Choroid plexus epithelial cell (primary cell): ENCODE measurements at regions not wholly inside any gene's neighbourhood (a gene's known extent, or its start where the extent isn't known, plus 50 kb on each side); places are given as distances from the start of the nearest gene placed in this dataset.

ENCODE experiments used
- DNase-seq: peaks from one replicate; pipeline ENCODE4 v3.0.0-alpha.2; 2010; ENCODE audit warnings: low read depth
- H3K4me3 ChIP-seq: 2 replicates; pipeline ENCODE4 v1.5.1; 2011; ENCODE audit warnings: low read depth, mild to moderate bottlenecking, control low read depth, low read length, moderate library complexity
- CTCF ChIP-seq: conservative IDR thresholded peaks from 2 replicates; pipeline ENCODE4 v1.5.1; 2011; ENCODE audit warnings: low read depth, mild to moderate bottlenecking, control low read depth, inconsistent platforms, low read length, moderate library complexity

GRCh38 chr18:11290786-11291185 lies 141.4 kb upstream of the PIEZO2 start:
- no peak for TF ChIP-seq CTCF
- no peak overlapping the region for H3K4me3 ChIP-seq
- no peak for DNase-seq

GRCh38 chr18:11289248-11289647 lies 139.9 kb upstream of the PIEZO2 start:
- DNase-seq, result no peak
- TF ChIP-seq CTCF, result no peak
- H3K4me3 ChIP-seq, result no peak overlapping the region

GRCh38 chr18:11288401-11288800 lies 139.0 kb upstream of the PIEZO2 start:
- no peak for TF ChIP-seq CTCF
- no peak overlapping the region for H3K4me3 ChIP-seq
- DNase-seq, result no peak

GRCh38 chr18:11286431-11286830 lies 137.1 kb upstream of the PIEZO2 start:
- no peak for DNase-seq
- H3K4me3 ChIP-seq, result no peak overlapping the region
- TF ChIP-seq CTCF, result no peak

- H3K4me3 ChIP-seq, result no peak overlapping the region
- no peak for DNase-seq
- no peak for TF ChIP-seq CTCF
Observed at GRCh38 chr18:11284811-11285210, 135.4 kb upstream of the PIEZO2 start.

GRCh38 chr18:11284349-11284748 lies 135.0 kb upstream of the PIEZO2 start:
- no peak for DNase-seq
- no peak overlapping the region for H3K4me3 ChIP-seq
- TF ChIP-seq CTCF, result no peak

- no peak for TF ChIP-seq CTCF
Observed at GRCh38 chr18:11283479-11284161, 134.3 kb upstream of the PIEZO2 start.

More at GRCh38 chr18:11283479-11284161, 134.3 kb upstream of the PIEZO2 start:
- DNase-seq, result no peak
- H3K4me3 ChIP-seq, result no peak overlapping the region
